H1 (cell line): ENCODE measurements at regions not wholly inside any gene's neighbourhood (a gene's known extent, or its start where the extent isn't known, plus 50 kb on each side); places are given as distances from the start of the nearest gene placed in this dataset.

Source experiments
- CTCF ChIA-PET: fragments of 300-600 bp; sonication (Branson Sonifier 250); formaldehyde crosslinking; loops from one replicate; lab custom pipeline; 2021; ENCODE audit not compliant: partially characterized antibody; lab: Charles Lee
- POLR2A ChIA-PET: fragments of 300-600 bp; sonication (Branson Sonifier 250); formaldehyde crosslinking; loops from one replicate; lab custom pipeline; 2021; ENCODE audit warnings: inconsistent platforms; ENCODE audit not compliant: partially characterized antibody; lab: Charles Lee
- DNase-seq, 2 experiments: peaks; one replicate each; pipeline versions ENCODE4 v3.0.0 to v3.0.0-alpha.2; 2010 to 2022; ENCODE audit warnings: low spot score in 2 of 2, low read depth in 1 of 2, mixed read lengths in 1 of 2
- FAIRE-seq: peaks from 2 replicates; lab custom pipeline; 2011; peaks lifted over from hg19 to GRCh38; lab: Jason Lieb, UNC
- H2AFZ ChIP-seq: 2 replicates; pipeline ENCODE4 v1.8.1; 2012; ENCODE audit warnings: low read length, inconsistent platforms
- H2AK5ac ChIP-seq: 2 replicates; pipeline ENCODE4 v1.6.1; 2013; ENCODE audit warnings: low read depth, low read length
- H2BK120ac ChIP-seq: replicated peaks from 2 replicates; pipeline ENCODE3; 2013; ENCODE audit warnings: low read depth, low read length, inconsistent platforms
- H2BK12ac ChIP-seq: 2 replicates; pipeline ENCODE4 v1.6.1; 2013; ENCODE audit warnings: low read depth, low read length
- H2BK15ac ChIP-seq: 2 replicates; pipeline ENCODE4 v1.6.1; 2013; ENCODE audit warnings: low read length
- H2BK20ac ChIP-seq: 2 replicates; pipeline ENCODE4 v1.6.1; 2013; ENCODE audit warnings: low read length
- H2BK5ac ChIP-seq: 2 replicates; pipeline ENCODE4 v1.6.1; 2013; ENCODE audit warnings: low read depth, low read length
- H3K14ac ChIP-seq: 2 replicates; pipeline ENCODE4 v1.6.1; 2013; ENCODE audit warnings: inconsistent platforms; ENCODE audit not compliant: insufficient read length
- H3K18ac ChIP-seq: 2 replicates; pipeline ENCODE4 v1.6.1; 2013; ENCODE audit warnings: low read length; ENCODE audit errors: extremely low read depth
- H3K23ac ChIP-seq: 2 replicates; pipeline ENCODE4 v1.6.1; 2013; ENCODE audit warnings: inconsistent platforms; ENCODE audit not compliant: insufficient read length
- H3K23me2 ChIP-seq: 2 replicates; pipeline ENCODE4 v1.6.1; 2013; ENCODE audit warnings: low read depth, low read length
- H3K27ac ChIP-seq: 2 replicates; pipeline ENCODE4 v1.6.1; 2011; ENCODE audit warnings: low read depth, low read length, inconsistent platforms
- H3K27me3 ChIP-seq, 4 experiments: replicated peaks in 1 of 4; 1 replicate in 1 of 4; 2 replicates in 3 of 4; pipeline versions ENCODE4 v1.6.1 to v1.8.1; 2011 to 2013; ENCODE audit warnings: low read length in 3 of 4, mild to moderate bottlenecking in 3 of 4, inconsistent platforms in 2 of 4, mixed read lengths in 2 of 4, moderate library complexity in 1 of 4; ENCODE audit not compliant: control insufficient read depth in 3 of 4, insufficient read depth in 3 of 4; ENCODE audit errors: extremely low read depth in 1 of 4
- H3K36me3 ChIP-seq, 4 experiments: 2 replicates each; pipeline versions ENCODE4 v1.6.1 to v1.8.1; 2011 to 2013; ENCODE audit warnings: mild to moderate bottlenecking in 4 of 4, low read length in 3 of 4, moderate library complexity in 2 of 4, control low read depth in 1 of 4, inconsistent platforms in 1 of 4; ENCODE audit not compliant: insufficient read depth in 4 of 4, control insufficient read depth in 2 of 4
- H3K4ac ChIP-seq: replicated peaks from 2 replicates; pipeline ENCODE3; 2013; ENCODE audit warnings: low read length, low read depth, mixed read lengths, inconsistent platforms; ENCODE audit not compliant: insufficient read length
- H3K4me1 ChIP-seq, 4 experiments: replicated peaks in 1 of 4; 1 replicate in 1 of 4; 2 replicates in 3 of 4; pipeline versions ENCODE4 v1.6.1 to v1.8.1; 2011 to 2013; ENCODE audit warnings: low read length in 3 of 4, inconsistent platforms in 2 of 4, mixed read lengths in 1 of 4; ENCODE audit not compliant: insufficient read depth in 4 of 4, control insufficient read depth in 3 of 4
- H3K4me2 ChIP-seq, 2 experiments: 2 replicates each; pipeline versions ENCODE4 v1.6.1 to v1.8.1; 2011 to 2013; ENCODE audit warnings: low read depth in 2 of 2, low read length in 2 of 2, control low read depth in 1 of 2, inconsistent platforms in 1 of 2, mild to moderate bottlenecking in 1 of 2; ENCODE audit not compliant: insufficient read depth in 1 of 2
- H3K4me3 ChIP-seq, 4 experiments: fragments of 200-600, 300-600 bp in 1 of 4; sonication (generic), shearing (Covaris generic), sonication (Bioruptor Twin) in 1 of 4; 2 replicates each; pipeline versions ENCODE4 v1.5.1 to v1.8.1; 2011 to 2016; ENCODE audit warnings: low read length in 4 of 4, low read depth in 3 of 4, control low read depth in 2 of 4, inconsistent platforms in 2 of 4, mild to moderate bottlenecking in 2 of 4, mixed read lengths in 1 of 4, moderate library complexity in 1 of 4; ENCODE audit not compliant: insufficient read depth in 2 of 4; ENCODE audit errors: extremely low read depth in 1 of 4
- H3K56ac ChIP-seq: replicated peaks from 2 replicates; pipeline ENCODE3; 2013; ENCODE audit warnings: low read depth, mild to moderate bottlenecking, mixed read lengths, low read length, inconsistent platforms; ENCODE audit not compliant: insufficient read length
- H3K79me1 ChIP-seq: 2 replicates; pipeline ENCODE4 v1.6.1; 2013; ENCODE audit warnings: low read depth, low read length, control low read depth
- H3K79me2 ChIP-seq, 2 experiments: 2 replicates each; pipeline versions ENCODE4 v1.6.1 to v1.8.1; 2012 to 2013; ENCODE audit warnings: low read length in 2 of 2, mild to moderate bottlenecking in 2 of 2, inconsistent platforms in 1 of 2; ENCODE audit not compliant: insufficient read depth in 2 of 2, control insufficient read depth in 1 of 2
- H3K9ac ChIP-seq, 4 experiments: replicated peaks in 1 of 4; 1 replicate in 1 of 4; 2 replicates in 3 of 4; pipeline versions ENCODE4 v1.6.1 to v1.8.1; 2011 to 2013; ENCODE audit warnings: low read depth in 3 of 4, low read length in 3 of 4, control low read depth in 2 of 4, mild to moderate bottlenecking in 2 of 4, moderate library complexity in 2 of 4, inconsistent platforms in 1 of 4; ENCODE audit errors: extremely low read depth in 1 of 4
- H3K9me3 ChIP-seq, 2 experiments: 2 replicates each; pipeline versions ENCODE4 v1.6.1 to v1.8.1; 2012 to 2013; ENCODE audit warnings: mild to moderate bottlenecking in 2 of 2, moderate library complexity in 2 of 2, control low read depth in 1 of 2, inconsistent platforms in 1 of 2, low read depth in 1 of 2, low read length in 1 of 2, mixed read lengths in 1 of 2; ENCODE audit not compliant: insufficient read depth in 2 of 2
- H4K20me1 ChIP-seq, 2 experiments: replicated peaks in 1 of 2; 2 replicates each; pipeline versions ENCODE3 to v1.8.1; 2011 to 2013; ENCODE audit warnings: inconsistent platforms in 2 of 2, low read length in 2 of 2, mild to moderate bottlenecking in 1 of 2; ENCODE audit not compliant: insufficient read depth in 2 of 2, control insufficient read depth in 1 of 2
- H4K5ac ChIP-seq: 2 replicates; pipeline ENCODE4 v1.6.1; 2013; ENCODE audit warnings: low read length, low read depth, mixed read lengths, inconsistent platforms; ENCODE audit not compliant: insufficient read length
- H4K8ac ChIP-seq: 2 replicates; pipeline ENCODE4 v1.8.0; 2013; ENCODE audit warnings: mild to moderate bottlenecking, moderate library complexity, low read length, inconsistent platforms; ENCODE audit not compliant: insufficient read depth; ENCODE audit errors: extremely low read depth
- H4K91ac ChIP-seq: replicated peaks from 2 replicates; pipeline ENCODE3; 2013; ENCODE audit warnings: low read length, mixed read lengths, inconsistent platforms; ENCODE audit not compliant: insufficient read length
- CTBP2 ChIP-seq: IDR thresholded peaks from 2 replicates; pipeline ENCODE4 v1.7.0; 2011; ENCODE audit warnings: borderline replicate concordance, mild to moderate bottlenecking, moderate library complexity, mixed read lengths, low read length; ENCODE audit not compliant: insufficient read depth, insufficient read length
- EGR1 ChIP-seq: IDR thresholded peaks from 2 replicates; pipeline ENCODE4 v1.6.1; 2011; ENCODE audit warnings: low read depth, low read length, borderline replicate concordance
- FOSL1 ChIP-seq: IDR thresholded peaks from 2 replicates; pipeline ENCODE4 v1.6.1; 2011; ENCODE audit warnings: mild to moderate bottlenecking, low read depth, low read length, moderate library complexity; ENCODE audit not compliant: insufficient read depth
- HDAC2 ChIP-seq, 2 experiments: fragments of 300-600 bp in 1 of 2; sonication (generic) in 1 of 2; IDR thresholded peaks; 2 replicates each; pipeline ENCODE4 v1.6.1; 2011 to 2012; ENCODE audit warnings: low read depth in 2 of 2, low read length in 2 of 2, mild to moderate bottlenecking in 2 of 2, moderate library complexity in 2 of 2, borderline replicate concordance in 1 of 2, inconsistent platforms in 1 of 2
- JUN ChIP-seq: IDR thresholded peaks from 2 replicates; pipeline ENCODE4 v1.6.1; 2011; ENCODE audit warnings: low read depth, mild to moderate bottlenecking, improper control_type of control experiment, low read length
- KDM1A ChIP-seq: fragments of 200-600, 300-600 bp; sonication (generic); IDR thresholded peaks from 2 replicates; pipeline ENCODE4 v1.7.1; 2016; ENCODE audit warnings: mild to moderate bottlenecking, low read length, borderline replicate concordance
- KDM4A ChIP-seq: IDR thresholded peaks from one replicate; pipeline ENCODE4 v1.7.1; 2012; ENCODE audit warnings: low read depth, mild to moderate bottlenecking, moderate library complexity, low read length, inconsistent platforms; ENCODE audit not compliant: severe bottlenecking
- KDM5A ChIP-seq: fragments of 200-600 bp; IDR thresholded peaks from 2 replicates; pipeline ENCODE4 v1.7.1; 2012; ENCODE audit warnings: mild to moderate bottlenecking, low read length, inconsistent platforms, mixed read lengths
- PHF8 ChIP-seq: fragments of 200-600 bp; sonication (generic); conservative IDR thresholded peaks from 2 replicates; pipeline ENCODE4 v1.7.1; 2012; ENCODE audit warnings: low read depth, mild to moderate bottlenecking, inconsistent platforms, low read length, moderate library complexity
- POLR2A ChIP-seq, 2 experiments: IDR thresholded peaks; 1 replicate in 1 of 2; 2 replicates in 1 of 2; pipeline ENCODE4 v1.6.1; 2011; ENCODE audit warnings: low read depth in 2 of 2, low read length in 2 of 2, mild to moderate bottlenecking in 2 of 2; ENCODE audit errors: control extremely low read depth in 1 of 2
- ZNF274 ChIP-seq: IDR thresholded peaks from 2 replicates; pipeline ENCODE4 v1.7.0; 2012; ENCODE audit warnings: low read length, borderline replicate concordance; ENCODE audit errors: extremely low read depth
- WGBS, 2 experiments: shearing (Covaris generic) in 1 of 2; methylation state at CpG; one replicate each; pipeline versions ENCODE4 v1.1.6 to v1.1.7; 2013 to 2015; ENCODE audit warnings: low lambda C conversion rate in 2 of 2, mixed read lengths in 2 of 2, inconsistent platforms in 1 of 2, low coverage in 1 of 2, missing lambda C conversion rate in 1 of 2; ENCODE audit not compliant: insufficient replicate concordance in 2 of 2, insufficient coverage in 1 of 2, insufficient read length in 1 of 2; ENCODE audit errors: extremely low coverage in 1 of 2, missing lambda C conversion rate in 1 of 2; 5-methylcytosine and 5-hydroxymethylcytosine counted together

GRCh38 chr6:26204332-26205160, 117.3 kb downstream of the HFE start:
- peak overlapping the region; percentile 98 for H2BK5ac ChIP-seq
- no peak overlapping the region for H2BK15ac ChIP-seq
- DNase-seq, result peak; percentile 88 to 97
- H3K36me3 ChIP-seq, result no peaks in the 10 kb centered on the region
- H3K4me1 ChIP-seq, result peaks cover 0 to 15% (median 5%) of the 10 kb centered on the region in 4 experiments; a peak in 6 of 7 replicates
- no peaks in the 10 kb centered on the region for H3K79me1 ChIP-seq
- H3K23me2 ChIP-seq, result peaks cover 4% of the 10 kb centered on the region
- ChIA-PET CTCF (interaction anchor here (0.6 to 1.7 kb wide), 3 partner anchors 12 to 1408 kb away, joined by 4 to 6 read pairs (median 4); a partner anchor contains a TSS), POLR2A (interaction anchor here (0.6 to 40.4 kb wide), 45 partner anchors 14 to 1689 kb away, joined by 3 to 2731 read pairs (median 4); a partner anchor contains a TSS)
- peaks cover 2 to 3% of the 10 kb centered on the region in 2 experiments for H4K20me1 ChIP-seq
- H2BK120ac ChIP-seq, result peak overlapping the region; percentile 88
- H2BK20ac ChIP-seq, result no peak overlapping the region
- H4K91ac ChIP-seq, result peak overlapping the region; percentile 95
- H3K79me2 ChIP-seq, result peaks cover 0 to 7% of the 10 kb centered on the region in 2 experiments; a peak in 1 of 4 replicates
- H3K23ac ChIP-seq, result no peak overlapping the region
- peak overlapping the region; percentile 97 for H3K56ac ChIP-seq
- H3K27ac ChIP-seq, result peak overlapping the region; percentile 98
- H2AK5ac ChIP-seq, result peak overlapping the region; percentile 88; the same call in 1 of the 2 replicates
- peak overlapping the region; percentile 100; the same call in 1 of the 2 replicates for H2BK12ac ChIP-seq
- peak; percentile 85 for FAIRE-seq
- no peak overlapping the region for H2AFZ ChIP-seq
- peak overlapping the region; percentile 74 for H3K4ac ChIP-seq
- H3K4me2 ChIP-seq, result peak overlapping the region; percentile 85 to 93
- peak overlapping the region; percentile 64 to 94 (median 82) for H3K4me3 ChIP-seq
- 2% methylated on average over 53 of the region's 53 CpGs; no CpG with 5 or more reads in 1 of the 2 experiments for WGBS, 2 experiments
- H3K9me3 ChIP-seq, result no peaks in the 10 kb centered on the region
- no peak overlapping the region for H3K14ac ChIP-seq
- peak overlapping the region; percentile 95 for H3K18ac ChIP-seq
- H4K8ac ChIP-seq, result peak overlapping the region; percentile 76; the same call in 1 of the 2 replicates
- peak overlapping the region; percentile 95 for H4K5ac ChIP-seq
- H3K27me3 ChIP-seq, result no peaks in the 10 kb centered on the region
- peak overlapping the region; percentile 94 to 100 (median 98) for H3K9ac ChIP-seq
- TF ChIP-seq CTBP2 (no peak), JUN (peak; percentile 94), KDM1A (no peak), ZNF274 (no peak), EGR1 (peak; percentile 22; the same call in 1 of the 2 replicates), KDM5A (no peak), KDM4A (peak; percentile 46), HDAC2 (IDR thresholded peaks at IDR 0.05; ENCODE audit: borderline replicate concordance in 1 of 2, low read depth in 2 of 2, low read length in 2 of 2) (no peak; a peak in 1 of 4 replicates), FOSL1 (no peak), PHF8 (peak; percentile 83), POLR2A (IDR thresholded peaks at IDR 0.05; ENCODE audit: control extremely low read depth in 1 of 2, low read depth in 2 of 2, low read length in 2 of 2) (peak; percentile 99 to 100)
